Choroid plexus epithelial cell (primary cell): ENCODE measurements at regions not wholly inside any gene's neighbourhood (a gene's known extent, or its start where the extent isn't known, plus 50 kb on each side); places are given as distances from the start of the nearest gene placed in this dataset.

Experiments used
- DNase-seq: peaks from one replicate; pipeline ENCODE4 v3.0.0-alpha.2; 2010; ENCODE audit warnings: low read depth
- H3K4me3 ChIP-seq: 2 replicates; pipeline ENCODE4 v1.5.1; 2011; ENCODE audit warnings: low read depth, mild to moderate bottlenecking, control low read depth, low read length, moderate library complexity
- TF ChIP-seq, protein P1 (sequence below): conservative IDR thresholded peaks from 2 replicates; pipeline ENCODE4 v1.5.1; 2011; ENCODE audit warnings: low read depth, mild to moderate bottlenecking, control low read depth, inconsistent platforms, low read length, moderate library complexity

DNA sequence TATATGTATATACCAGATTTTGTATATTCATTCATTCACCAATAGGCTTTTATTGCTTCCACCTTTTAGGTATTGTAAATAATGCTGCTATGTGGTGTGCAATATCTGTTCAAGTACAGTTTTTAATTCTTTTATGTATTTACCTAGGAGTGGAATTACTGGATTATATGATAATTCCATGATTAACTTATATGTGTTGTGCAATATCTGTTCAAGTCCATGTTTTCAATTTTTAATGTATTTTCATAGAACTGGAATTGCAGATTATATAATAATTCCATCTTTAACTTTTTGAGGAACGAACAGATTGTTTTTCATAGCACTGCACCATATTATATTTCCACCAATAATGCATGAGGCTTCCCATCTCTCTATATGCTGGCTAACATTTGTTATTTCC is 50.6 kb upstream of the L3MBTL4 start:
- no peak for DNase-seq
- no peak overlapping the region for H3K4me3 ChIP-seq
- TF ChIP-seq, protein P1, sequence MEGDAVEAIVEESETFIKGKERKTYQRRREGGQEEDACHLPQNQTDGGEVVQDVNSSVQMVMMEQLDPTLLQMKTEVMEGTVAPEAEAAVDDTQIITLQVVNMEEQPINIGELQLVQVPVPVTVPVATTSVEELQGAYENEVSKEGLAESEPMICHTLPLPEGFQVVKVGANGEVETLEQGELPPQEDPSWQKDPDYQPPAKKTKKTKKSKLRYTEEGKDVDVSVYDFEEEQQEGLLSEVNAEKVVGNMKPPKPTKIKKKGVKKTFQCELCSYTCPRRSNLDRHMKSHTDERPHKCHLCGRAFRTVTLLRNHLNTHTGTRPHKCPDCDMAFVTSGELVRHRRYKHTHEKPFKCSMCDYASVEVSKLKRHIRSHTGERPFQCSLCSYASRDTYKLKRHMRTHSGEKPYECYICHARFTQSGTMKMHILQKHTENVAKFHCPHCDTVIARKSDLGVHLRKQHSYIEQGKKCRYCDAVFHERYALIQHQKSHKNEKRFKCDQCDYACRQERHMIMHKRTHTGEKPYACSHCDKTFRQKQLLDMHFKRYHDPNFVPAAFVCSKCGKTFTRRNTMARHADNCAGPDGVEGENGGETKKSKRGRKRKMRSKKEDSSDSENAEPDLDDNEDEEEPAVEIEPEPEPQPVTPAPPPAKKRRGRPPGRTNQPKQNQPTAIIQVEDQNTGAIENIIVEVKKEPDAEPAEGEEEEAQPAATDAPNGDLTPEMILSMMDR, result no peak

- TF ChIP-seq, protein P1, result no peak
- H3K4me3 ChIP-seq, result no peak overlapping the region
- no peak for DNase-seq
Observed at GRCh38 chr18:6476190-6476589, 61.5 kb upstream of the L3MBTL4 start.

DNA sequence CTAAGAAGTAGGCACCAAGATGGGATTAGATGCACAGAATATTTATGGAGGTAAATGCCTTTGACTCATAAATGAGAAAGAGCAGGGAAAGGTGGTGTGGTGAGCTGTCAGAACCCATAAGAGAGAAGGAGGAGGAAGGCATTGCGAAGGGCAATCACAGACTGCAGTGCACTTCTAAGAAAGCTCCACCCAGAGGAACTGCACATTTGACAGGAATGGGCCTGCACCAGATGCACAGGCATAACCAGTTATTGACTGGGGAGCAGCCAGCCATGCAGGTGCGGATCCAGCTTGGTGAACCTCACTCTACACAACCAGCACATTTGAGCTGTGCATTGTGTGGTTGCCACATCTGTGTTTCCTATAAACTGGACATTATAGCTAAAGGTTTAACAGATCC is 62.2 kb upstream of the L3MBTL4 start:
- TF ChIP-seq, protein P1, result no peak
- H3K4me3 ChIP-seq, result no peak overlapping the region
- DNase-seq, result no peak

GRCh38 chr18:6478121-6478520 is 63.4 kb upstream of the L3MBTL4 start:
- no peak overlapping the region for H3K4me3 ChIP-seq
- DNase-seq, result no peak
- TF ChIP-seq, protein P1, result no peak

DNA sequence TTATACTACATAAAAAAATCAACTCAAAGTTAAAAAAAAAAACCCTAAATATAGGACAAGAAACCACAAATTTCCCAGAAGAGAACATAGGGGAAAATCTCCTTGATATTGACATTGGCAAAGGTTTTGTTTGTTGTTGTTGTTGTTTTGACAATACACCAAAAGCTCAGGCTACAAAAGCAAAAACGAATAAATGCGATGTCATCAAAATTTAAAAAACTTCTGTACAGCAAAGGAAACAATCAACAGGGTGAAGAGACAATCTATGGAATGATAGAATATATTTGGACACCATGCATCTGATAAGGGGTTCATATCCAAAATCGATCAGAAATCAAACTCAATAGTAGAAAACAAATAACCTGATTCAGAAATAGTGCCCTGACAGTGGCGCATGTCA is 65.0 kb upstream of the L3MBTL4 start:
- no peak overlapping the region for H3K4me3 ChIP-seq
- no peak for DNase-seq
- TF ChIP-seq, protein P1, result no peak

- peak; percentile 89 for DNase-seq
- no peak overlapping the region for H3K4me3 ChIP-seq
- TF ChIP-seq, protein P1, result peak; percentile 80
Observed at GRCh38 chr18:6482198-6482977, 67.7 kb upstream of the L3MBTL4 start.

- DNase-seq, result no peak
- no peak overlapping the region for H3K4me3 ChIP-seq
- TF ChIP-seq, protein P1, result no peak
Observed at GRCh38 chr18:6484659-6485058, 69.9 kb upstream of the L3MBTL4 start.
